SK-N-SH (cell line): ENCODE measurements at regions not wholly inside any gene's neighbourhood (a gene's known extent, or its start where the extent isn't known, plus 50 kb on each side); places are given as distances from the start of the nearest gene placed in this dataset.

Experiments
- CTCF ChIA-PET: fragments of 300-600, 350-600 bp; formaldehyde crosslinking; extraction: SDS; loops from one replicate; lab custom pipeline; 2021; lab: Yijun Ruan, JAX
- POLR2A ChIA-PET: fragments of 350-600 bp; sonication (Branson Sonifier 250); formaldehyde crosslinking; extraction: SDS; loops from one replicate; lab custom pipeline; 2020; ENCODE audit warnings: antibody characterized with exemption, inconsistent platforms; lab: Yijun Ruan, JAX
- DNase-seq: peaks from one replicate; pipeline ENCODE4 v3.0.0; 2012
- H2AFZ ChIP-seq: fragments of 200-600 bp; sonication (generic); 2 replicates; pipeline ENCODE4 v1.8.1; 2016; ENCODE audit warnings: antibody characterized with exemption, mild to moderate bottlenecking, low read depth
- H3F3A ChIP-seq: fragments of 200-600 bp; sonication (generic); replicated peaks from 2 replicates; pipeline ENCODE3; 2016; ENCODE audit warnings: antibody characterized with exemption, mild to moderate bottlenecking; ENCODE audit not compliant: insufficient read depth
- H3K27ac ChIP-seq, 2 experiments: fragments of 200-500 bp in 1 of 2; fragments of 200-600 bp in 1 of 2; sonication (Bioruptor generic) in 1 of 2; sonication (generic), shearing (Covaris generic) in 1 of 2; 2 replicates each; pipeline versions ENCODE4 v1.5.1 to v1.6.1; 2014 to 2016; ENCODE audit warnings: low read depth in 2 of 2, inconsistent platforms in 1 of 2, low read length in 1 of 2, mild to moderate bottlenecking in 1 of 2, mixed read lengths in 1 of 2
- H3K27me3 ChIP-seq: fragments of 200-600 bp; sonication (generic), shearing (Covaris generic); 2 replicates; pipeline ENCODE4 v1.6.1; 2016; ENCODE audit warnings: mixed run types; ENCODE audit not compliant: insufficient read depth
- H3K36me3 ChIP-seq, 2 experiments: fragments of 200-500 bp in 1 of 2; fragments of 200-600 bp in 1 of 2; sonication (Bioruptor generic) in 1 of 2; sonication (generic) in 1 of 2; replicated peaks in 1 of 2; 2 replicates each; pipeline versions ENCODE3 to v1.5.1; 2014 to 2016; ENCODE audit warnings: low read length in 1 of 2, mild to moderate bottlenecking in 1 of 2; ENCODE audit not compliant: insufficient read depth in 2 of 2, control insufficient read depth in 1 of 2
- H3K4me1 ChIP-seq, 2 experiments: fragments of 200-500 bp in 1 of 2; fragments of 200-600 bp in 1 of 2; sonication (Bioruptor generic) in 1 of 2; sonication (generic), shearing (Covaris generic) in 1 of 2; 2 replicates each; pipeline versions ENCODE4 v1.5.1 to v1.6.1; 2014 to 2016; ENCODE audit warnings: low read depth in 1 of 2, low read length in 1 of 2, mixed run types in 1 of 2; ENCODE audit not compliant: insufficient read depth in 2 of 2, control insufficient read depth in 1 of 2
- H3K4me2 ChIP-seq: fragments of 200-600 bp; sonication (generic), shearing (Covaris generic); 2 replicates; pipeline ENCODE4 v1.6.1; 2017; ENCODE audit warnings: mixed run types
- H3K4me3 ChIP-seq, 2 experiments: fragments of 200-500 bp in 1 of 2; fragments of 200-600 bp in 1 of 2; sonication (Bioruptor generic) in 1 of 2; sonication (generic), shearing (Covaris generic) in 1 of 2; 2 replicates each; pipeline versions ENCODE4 v1.5.1 to v1.8.1; 2014 to 2016; ENCODE audit warnings: low read depth in 2 of 2, inconsistent platforms in 1 of 2, low read length in 1 of 2, mild to moderate bottlenecking in 1 of 2, mixed read lengths in 1 of 2, moderate library complexity in 1 of 2
- H3K79me2 ChIP-seq: fragments of 200-600 bp; sonication (generic); 2 replicates; pipeline ENCODE4 v1.8.1; 2017; ENCODE audit warnings: mild to moderate bottlenecking; ENCODE audit not compliant: insufficient read depth
- H3K9ac ChIP-seq: fragments of 200-600 bp; sonication (generic); 2 replicates; pipeline ENCODE4 v1.6.1; 2017; ENCODE audit warnings: mixed run types
- H3K9me2 ChIP-seq: fragments of 200-600 bp; sonication (generic); 2 replicates; pipeline ENCODE4 v1.6.1; 2017; ENCODE audit warnings: mixed run types
- H3K9me3 ChIP-seq: fragments of 200-600 bp; sonication (generic); 2 replicates; pipeline ENCODE4 v1.6.1; 2017; ENCODE audit warnings: mixed run types, mild to moderate bottlenecking, moderate library complexity
- H4K20me1 ChIP-seq: fragments of 200-600 bp; sonication (generic); 2 replicates; pipeline ENCODE4 v1.6.1; 2017; ENCODE audit warnings: mild to moderate bottlenecking, mixed run types; ENCODE audit not compliant: insufficient read depth
- CHD2 ChIP-seq: fragments of 150-350 bp; IDR thresholded peaks from 2 replicates; pipeline ENCODE4 v1.6.1; 2018; ENCODE audit warnings: low read length; ENCODE audit not compliant: partially characterized antibody
- ELF1 ChIP-seq: IDR thresholded peaks from 2 replicates; pipeline ENCODE4 v1.4.0; 2012
- GATA2 ChIP-seq: sonication (generic); formaldehyde crosslinking; IDR thresholded peaks from 2 replicates; pipeline ENCODE4 v1.5.0; 2020; ENCODE audit warnings: mild to moderate bottlenecking, missing genetic modification reagents
- MEF2A ChIP-seq: IDR thresholded peaks from 2 replicates; pipeline ENCODE4 v1.4.0; 2012; ENCODE audit warnings: low read depth, borderline replicate concordance
- NFIC ChIP-seq: IDR thresholded peaks from 2 replicates; pipeline ENCODE4 v1.4.0; 2012; ENCODE audit warnings: borderline replicate concordance
- PBX3 ChIP-seq: IDR thresholded peaks from 2 replicates; pipeline ENCODE4; 2012
- POLR2AphosphoS5 ChIP-seq: IDR thresholded peaks from 2 replicates; pipeline ENCODE4 v1.6.1; 2012; ENCODE audit warnings: low read depth, low read length
- RAD21 ChIP-seq: IDR thresholded peaks from 2 replicates; pipeline ENCODE4 v1.6.1; 2012; ENCODE audit warnings: mild to moderate bottlenecking, low read length
- RCOR1 ChIP-seq: fragments of 150-350 bp; IDR thresholded peaks from 2 replicates; pipeline ENCODE4 v1.6.1; 2017; ENCODE audit warnings: antibody characterized with exemption, low read length
- SMC3 ChIP-seq: IDR thresholded peaks from 2 replicates; pipeline ENCODE4 v1.6.1; 2012; ENCODE audit warnings: low read depth, low read length, improper control_type of control experiment
- TCF12 ChIP-seq: IDR thresholded peaks from 2 replicates; pipeline ENCODE4 v1.4.0; 2012
- YY1 ChIP-seq: IDR thresholded peaks from 2 replicates; pipeline ENCODE4 v1.4.0; 2012; ENCODE audit warnings: low read depth, mild to moderate bottlenecking
- WGBS: methylation state at CpG from one replicate; pipeline ENCODE4 v1.1.6; 2017; ENCODE audit warnings: low lambda C conversion rate; 5-methylcytosine and 5-hydroxymethylcytosine counted together
- TF ChIP-seq, protein P1 (sequence below): fragments of 200-600 bp; sonication (generic); IDR thresholded peaks from 2 replicates; pipeline ENCODE4 v1.6.1; 2017; ENCODE audit warnings: antibody characterized with exemption, mild to moderate bottlenecking, moderate library complexity
- TF ChIP-seq, protein P2 (sequence below): fragments of 150-350 bp; IDR thresholded peaks from 2 replicates; pipeline ENCODE4 v1.6.1; 2017; ENCODE audit warnings: antibody characterized with exemption, low read length, low read depth, borderline replicate concordance

GRCh38 chr1:79981481-79981880 lies 975.0 kb upstream of the ADGRL4 start:
- POLR2A ChIA-PET, result no interaction called here

GRCh38 chr1:79979346-79979745 lies 972.8 kb upstream of the ADGRL4 start:
- Histone ChIP-seq H3K79me2 (no peaks in the 10 kb centered on the region), H3K4me1 (no peaks in the 10 kb centered on the region), H3K4me3 (no peak overlapping the region), H3K9ac (no peak overlapping the region), H3K4me2 (no peak overlapping the region), H4K20me1 (no peaks in the 10 kb centered on the region), H3K9me2 (no peaks in the 10 kb centered on the region), H3K36me3 (no peaks in the 10 kb centered on the region)
- DNase-seq, result no peak
- CTCF ChIA-PET, result no interaction called here
- TF ChIP-seq NFIC, result no peak
- TF ChIP-seq, all 33 proteins: peak for 0
- POLR2A ChIA-PET, result no interaction called here
- H3K27me3 ChIP-seq, result no peaks in the 10 kb centered on the region
- no peaks in the 10 kb centered on the region for H3K9me3 ChIP-seq
- no peaks in the 10 kb centered on the region for H3F3A ChIP-seq
- no peak overlapping the region; the same call in 1 of the 2 replicates for H2AFZ ChIP-seq
- H3K27ac ChIP-seq, result no peak overlapping the region

More at GRCh38 chr1:79981481-79981880, 975.0 kb upstream of the ADGRL4 start:
- Histone ChIP-seq H3K9ac (no peak overlapping the region), H4K20me1 (no peaks in the 10 kb centered on the region), H3F3A (no peaks in the 10 kb centered on the region), H3K27ac (no peak overlapping the region; a peak in 1 of 4 replicates), H2AFZ (no peak overlapping the region), H3K79me2 (no peaks in the 10 kb centered on the region), H3K9me2 (no peaks in the 10 kb centered on the region), H3K9me3 (no peaks in the 10 kb centered on the region), H3K4me1 (no peaks in the 10 kb centered on the region), H3K36me3 (no peaks in the 10 kb centered on the region), H3K4me2 (no peak overlapping the region), H3K4me3 (no peak overlapping the region), H3K27me3 (no peaks in the 10 kb centered on the region)
- WGBS, result 87% methylated on average over 4 of the region's 4 CpGs
- no peak for DNase-seq
- no peak for TF ChIP-seq GATA2
- CTCF ChIA-PET, result no interaction called here

DNA sequence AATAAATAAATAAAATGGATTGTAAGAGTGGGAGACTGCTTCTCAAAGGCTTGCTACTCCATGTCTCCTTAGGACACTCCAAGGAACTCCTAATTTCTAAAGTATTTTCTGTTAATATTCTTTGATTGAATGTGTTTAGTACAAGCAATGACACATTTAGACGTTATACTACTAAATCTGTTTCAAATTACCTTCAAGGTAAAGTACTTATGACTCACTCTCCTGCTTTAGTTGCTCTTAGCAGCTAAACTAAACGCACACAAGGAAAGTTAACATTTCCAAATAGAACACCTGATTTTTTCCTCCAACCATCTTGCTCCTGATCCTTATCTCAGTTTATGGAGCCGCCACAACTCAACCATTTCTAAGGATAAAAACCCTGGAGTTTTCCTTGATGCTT lies 969.8 kb upstream of the ADGRL4 start:
- DNase-seq, result no peak

GRCh38 chr1:79974659-79975058 lies 968.1 kb upstream of the ADGRL4 start:
- H3K4me1 ChIP-seq, result no peaks in the 10 kb centered on the region; a peak in 1 of 4 replicates
- H4K20me1 ChIP-seq, result no peaks in the 10 kb centered on the region
- H3K9me3 ChIP-seq, result no peaks in the 10 kb centered on the region
- H3K27ac ChIP-seq, result no peak overlapping the region
- no peaks in the 10 kb centered on the region for H3K27me3 ChIP-seq
- no peaks in the 10 kb centered on the region for H3F3A ChIP-seq
- no peak overlapping the region for H3K4me3 ChIP-seq
- ChIA-PET CTCF (no interaction called here), POLR2A (no interaction called here)
- no peaks in the 10 kb centered on the region for H3K9me2 ChIP-seq
- no peak for DNase-seq
- WGBS, result 82% methylated on average over 7 of the region's 7 CpGs
- no peak overlapping the region for H3K9ac ChIP-seq
- no peaks in the 10 kb centered on the region for H3K79me2 ChIP-seq
- no peak overlapping the region for H3K4me2 ChIP-seq
- H3K36me3 ChIP-seq, result no peaks in the 10 kb centered on the region
- TF ChIP-seq SMC3 (no peak), RCOR1 (no peak), ELF1 (no peak), MEF2A (no peak), POLR2AphosphoS5 (no peak), RAD21 (no peak), PBX3 (no peak), CHD2 (no peak), YY1 (no peak)
- TF ChIP-seq, protein P1, sequence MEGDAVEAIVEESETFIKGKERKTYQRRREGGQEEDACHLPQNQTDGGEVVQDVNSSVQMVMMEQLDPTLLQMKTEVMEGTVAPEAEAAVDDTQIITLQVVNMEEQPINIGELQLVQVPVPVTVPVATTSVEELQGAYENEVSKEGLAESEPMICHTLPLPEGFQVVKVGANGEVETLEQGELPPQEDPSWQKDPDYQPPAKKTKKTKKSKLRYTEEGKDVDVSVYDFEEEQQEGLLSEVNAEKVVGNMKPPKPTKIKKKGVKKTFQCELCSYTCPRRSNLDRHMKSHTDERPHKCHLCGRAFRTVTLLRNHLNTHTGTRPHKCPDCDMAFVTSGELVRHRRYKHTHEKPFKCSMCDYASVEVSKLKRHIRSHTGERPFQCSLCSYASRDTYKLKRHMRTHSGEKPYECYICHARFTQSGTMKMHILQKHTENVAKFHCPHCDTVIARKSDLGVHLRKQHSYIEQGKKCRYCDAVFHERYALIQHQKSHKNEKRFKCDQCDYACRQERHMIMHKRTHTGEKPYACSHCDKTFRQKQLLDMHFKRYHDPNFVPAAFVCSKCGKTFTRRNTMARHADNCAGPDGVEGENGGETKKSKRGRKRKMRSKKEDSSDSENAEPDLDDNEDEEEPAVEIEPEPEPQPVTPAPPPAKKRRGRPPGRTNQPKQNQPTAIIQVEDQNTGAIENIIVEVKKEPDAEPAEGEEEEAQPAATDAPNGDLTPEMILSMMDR, result no peak
- TF ChIP-seq, protein P2, sequence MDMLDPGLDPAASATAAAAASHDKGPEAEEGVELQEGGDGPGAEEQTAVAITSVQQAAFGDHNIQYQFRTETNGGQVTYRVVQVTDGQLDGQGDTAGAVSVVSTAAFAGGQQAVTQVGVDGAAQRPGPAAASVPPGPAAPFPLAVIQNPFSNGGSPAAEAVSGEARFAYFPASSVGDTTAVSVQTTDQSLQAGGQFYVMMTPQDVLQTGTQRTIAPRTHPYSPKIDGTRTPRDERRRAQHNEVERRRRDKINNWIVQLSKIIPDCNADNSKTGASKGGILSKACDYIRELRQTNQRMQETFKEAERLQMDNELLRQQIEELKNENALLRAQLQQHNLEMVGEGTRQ, result no peak
- H2AFZ ChIP-seq, result no peak overlapping the region

More for the DNA sequence above, 969.8 kb upstream of the ADGRL4 start:
- H3K79me2 ChIP-seq, result no peaks in the 10 kb centered on the region
- WGBS, result 47% methylated on average over 3 of the region's 3 CpGs
- no peak overlapping the region for H3K4me2 ChIP-seq
- H3K27ac ChIP-seq, result no peak overlapping the region
- no peaks in the 10 kb centered on the region for H3K36me3 ChIP-seq
- POLR2A ChIA-PET, result no interaction called here
- no peaks in the 10 kb centered on the region for H3K9me2 ChIP-seq
- no peaks in the 10 kb centered on the region for H4K20me1 ChIP-seq
- CTCF ChIA-PET, result no interaction called here
- H3K9me3 ChIP-seq, result no peaks in the 10 kb centered on the region
- H2AFZ ChIP-seq, result no peak overlapping the region
- TF ChIP-seq CHD2 (no peak), TCF12 (peak; percentile 41)
- H3K4me3 ChIP-seq, result no peak overlapping the region
- H3K27me3 ChIP-seq, result no peaks in the 10 kb centered on the region
- no peaks in the 10 kb centered on the region for H3K4me1 ChIP-seq
- no peaks in the 10 kb centered on the region for H3F3A ChIP-seq
- H3K9ac ChIP-seq, result no peak overlapping the region
